Gastrocnemius medialis (tissue), 4 donors: ENCODE measurements at regions not wholly inside any gene's neighbourhood (a gene's known extent, or its start where the extent isn't known, plus 50 kb on each side); places are given as distances from the start of the nearest gene placed in this dataset.
A peak's percentile ranks its signal among the peaks of the same experiment; 100 is the strongest.

Experiments
- ATAC-seq, 2 donors: fragments of 150-250 bp; one replicate each; pipeline ENCODE4 v1.9.1; 2016
- DNase-seq, 2 donors: peaks; one replicate each; pipeline ENCODE4 v3.0.0-alpha.2; 2019
- H3K27ac ChIP-seq, 4 donors: fragments of 200-600 bp; sonication (generic); 1 replicate in 1 of 4; 2 replicates in 3 of 4; pipeline ENCODE4 v1.5.1; 2016 to 2018; ENCODE audit warnings: mild to moderate bottlenecking in 2 of 4, moderate library complexity in 1 of 4
- H3K27me3 ChIP-seq, 3 donors: fragments of 200-600 bp; sonication (generic) in 2 of 3; 1 replicate in 1 of 3; 2 replicates in 2 of 3; pipeline versions ENCODE4 v1.5.1 to v1.6.0; 2016 to 2019; ENCODE audit warnings: mild to moderate bottlenecking in 1 of 3, moderate library complexity in 1 of 3
- H3K36me3 ChIP-seq, 2 donors: fragments of 200-600 bp; sonication (generic) in 1 of 2; one replicate each; pipeline ENCODE4 v1.5.1; 2017 to 2018
- H3K4me1 ChIP-seq, 2 donors: fragments of 200-600 bp; sonication (generic) in 1 of 2; one replicate each; pipeline ENCODE4 v1.5.1; 2016 to 2017; ENCODE audit warnings: mild to moderate bottlenecking in 2 of 2
- H3K4me3 ChIP-seq, 4 donors: fragments of 200-600 bp; sonication (generic) in 3 of 4; 1 replicate in 1 of 4; 2 replicates in 3 of 4; pipeline ENCODE4 v1.5.1; 2016 to 2019; ENCODE audit warnings: mild to moderate bottlenecking in 2 of 4
- H3K9me3 ChIP-seq, 3 donors: fragments of 200-600 bp; sonication (generic) in 2 of 3; 1 replicate in 1 of 3; 2 replicates in 2 of 3; pipeline ENCODE4 v1.5.1; 2016 to 2019
- CTCF ChIP-seq, 5 experiments: fragments of 450-650 bp in 3 of 5; fragments of 200-600 bp in 2 of 5; sonication (generic) in 2 of 5; IDR thresholded peaks in 4 of 5; conservative IDR thresholded peaks in 1 of 5; 1 replicate in 4 of 5; 2 replicates in 1 of 5; pipeline ENCODE4 v1.5.1; 2016 to 2019; ENCODE audit warnings: antibody characterized with exemption in 5 of 5, mild to moderate bottlenecking in 3 of 5, moderate library complexity in 3 of 5
- POLR2A ChIP-seq, 2 donors: fragments of 450-650 bp; IDR thresholded peaks; one replicate each; pipeline ENCODE4 v1.6.1; 2017; ENCODE audit warnings: antibody characterized with exemption in 2 of 2, mild to moderate bottlenecking in 2 of 2, moderate library complexity in 2 of 2
- in situ Hi-C, 4 donors: fragments of 200-750 bp; cut with MboI; loops; one replicate each; pipeline versions ENCODE4 v1.15.0 to v1.8.0; 2017; ENCODE audit warnings: low sequenced_read_pairs in 4 of 4
- intact Hi-C: fragments of 100-400 bp; cut with DNase I; formaldehyde crosslinking; loops from one replicate; pipeline ENCODE4 v1.15.1; 2023; ENCODE audit warnings: low total_unique reads

- Histone ChIP-seq H3K4me3 (no peak overlapping the region), H3K9me3 (no peaks in the 10 kb centered on the region), H3K27ac (peak overlapping the region; percentile 78 to 90 (median 81)), H3K36me3 (no peaks in the 10 kb centered on the region), H3K27me3 (no peaks in the 10 kb centered on the region), H3K4me1 (peaks cover 22 to 28% of the 10 kb centered on the region in 2 donors)
- TF ChIP-seq POLR2A (IDR thresholded peaks at IDR 0.05) (no peak), CTCF (IDR thresholded peaks at IDR 0.05 in 4 of 5, conservative IDR thresholded peaks at IDR 0.05 in 1 of 5) (no peak)
- in situ Hi-C loops, result loop anchor here in 1 of 4 donors (25.0 kb wide), 1 partner anchor 451 kb away; no protein-coding TSS in a partner anchor
- DNase-seq (no peak), ATAC-seq (no peak)
- intact Hi-C loops, result loop anchor here (10.0 kb wide), 1 partner anchor 738 kb away; the partner anchor contains the start of genes TMEM167A and XRCC4
Observed at GRCh38 chr5:82336226-82336958, 58.2 kb upstream of the RPS23 start.

GRCh38 chr5:82335806-82336205 lies 57.7 kb upstream of the RPS23 start:
- H3K4me1 ChIP-seq, result peaks cover 22 to 33% of the 10 kb centered on the region in 2 donors
- intact Hi-C loops, result loop anchor here (10.0 kb wide), 1 partner anchor 739 kb away; the partner anchor contains the start of genes TMEM167A and XRCC4
- peak overlapping the region; percentile 78 to 90 (median 81) for H3K27ac ChIP-seq
- no peaks in the 10 kb centered on the region for H3K36me3 ChIP-seq
- ATAC-seq, result peak; percentile 87 to 91
- H3K4me3 ChIP-seq, result no peak overlapping the region
- peak; percentile 55 to 71 for DNase-seq
- in situ Hi-C loops, result loop anchor here in 1 of 4 donors (25.0 kb wide), 1 partner anchor 451 kb away; no protein-coding TSS in a partner anchor
- TF ChIP-seq CTCF (IDR thresholded peaks at IDR 0.05 in 4 of 5, conservative IDR thresholded peaks at IDR 0.05 in 1 of 5) (no peak), POLR2A (IDR thresholded peaks at IDR 0.05) (no peak)
- H3K9me3 ChIP-seq, result no peaks in the 10 kb centered on the region
- no peaks in the 10 kb centered on the region for H3K27me3 ChIP-seq

GRCh38 chr5:82334856-82335255 lies 56.7 kb upstream of the RPS23 start:
- Histone ChIP-seq H3K36me3 (no peaks in the 10 kb centered on the region), H3K9me3 (no peaks in the 10 kb centered on the region), H3K27me3 (no peaks in the 10 kb centered on the region), H3K27ac (peak overlapping the region; percentile 78 to 90 (median 81)), H3K4me1 (peaks cover 22 to 36% of the 10 kb centered on the region in 2 donors), H3K4me3 (no peak overlapping the region)
- DNase-seq (no peak), ATAC-seq (peak; percentile 92)
- intact Hi-C loops (loop anchor here (10.0 kb wide), 1 partner anchor 740 kb away; the partner anchor contains the start of genes TMEM167A and XRCC4), in situ Hi-C loops (loop anchor here in 1 of 4 donors (25.0 kb wide), 1 partner anchor 452 kb away; no protein-coding TSS in a partner anchor)
- TF ChIP-seq CTCF (IDR thresholded peaks at IDR 0.05 in 4 of 5, conservative IDR thresholded peaks at IDR 0.05 in 1 of 5), result no peak
- TF ChIP-seq POLR2A (IDR thresholded peaks at IDR 0.05), result no peak

- ATAC-seq, result no peak
- in situ Hi-C loops, result loop anchor here in 1 of 4 donors (25.0 kb wide), 1 partner anchor 453 kb away; no protein-coding TSS in a partner anchor
- Histone ChIP-seq H3K4me1 (peaks cover 22 to 36% of the 10 kb centered on the region in 2 donors), H3K36me3 (no peaks in the 10 kb centered on the region), H3K4me3 (no peak overlapping the region), H3K27me3 (no peaks in the 10 kb centered on the region), H3K9me3 (no peaks in the 10 kb centered on the region), H3K27ac (peak overlapping the region; percentile 78 to 90 (median 81))
- TF ChIP-seq POLR2A (IDR thresholded peaks at IDR 0.05), result no peak
- no peak for TF ChIP-seq CTCF (IDR thresholded peaks at IDR 0.05 in 4 of 5, conservative IDR thresholded peaks at IDR 0.05 in 1 of 5)
- intact Hi-C loops, result loop anchor here (10.0 kb wide), 1 partner anchor 741 kb away; the partner anchor contains the start of genes TMEM167A and XRCC4
- DNase-seq, result no peak
Observed at GRCh38 chr5:82334085-82334692, 56.0 kb upstream of the RPS23 start.
